ENCODE measurements at regions not wholly inside any gene's neighbourhood (a gene's known extent, or its start where the extent isn't known, plus 50 kb on each side); places are given as distances from the start of the nearest gene placed in this dataset.
A peak's percentile ranks its signal among the peaks of the same experiment; 100 is the strongest.

GRCh38 chr1:193697776-193698175, 511.4 kb upstream of the B3GALT2 start:
- no peaks in the 10 kb centered on the region for H3K9me3 ChIP-seq (ENCODE audit: low read length)
- no peaks in the 10 kb centered on the region for H3K36me3 Mint-ChIP-seq
- no peak for DNase-seq
- no peaks in the 10 kb centered on the region for H3K4me1 ChIP-seq (ENCODE audit: insufficient read depth, low read length)
- no peak overlapping the region for H3K4me3 ChIP-seq (ENCODE audit: low read length)
- H3K36me3 ChIP-seq (ENCODE audit: insufficient read depth, low read length): no peaks in the 10 kb centered on the region
- no peak overlapping the region for H3K27ac ChIP-seq (ENCODE audit: low read depth, low read length)
- POLR2A ChIA-PET: no interaction called here
- H3K27ac Mint-ChIP-seq: no peak overlapping the region
- no peak overlapping the region for H3K4me3 Mint-ChIP-seq
- CTCF ChIA-PET: no interaction called here
- H3K27me3 Mint-ChIP-seq: no peaks in the 10 kb centered on the region
- H3K9me3 Mint-ChIP-seq: no peaks in the 10 kb centered on the region
- H3K4me1 Mint-ChIP-seq: peaks cover 8 to 15% (median 15%) of the 10 kb centered on the region in 3 donors
- no peaks in the 10 kb centered on the region for H3K27me3 ChIP-seq (ENCODE audit: insufficient read depth, low read length, poor library complexity, severe bottlenecking)

DNA sequence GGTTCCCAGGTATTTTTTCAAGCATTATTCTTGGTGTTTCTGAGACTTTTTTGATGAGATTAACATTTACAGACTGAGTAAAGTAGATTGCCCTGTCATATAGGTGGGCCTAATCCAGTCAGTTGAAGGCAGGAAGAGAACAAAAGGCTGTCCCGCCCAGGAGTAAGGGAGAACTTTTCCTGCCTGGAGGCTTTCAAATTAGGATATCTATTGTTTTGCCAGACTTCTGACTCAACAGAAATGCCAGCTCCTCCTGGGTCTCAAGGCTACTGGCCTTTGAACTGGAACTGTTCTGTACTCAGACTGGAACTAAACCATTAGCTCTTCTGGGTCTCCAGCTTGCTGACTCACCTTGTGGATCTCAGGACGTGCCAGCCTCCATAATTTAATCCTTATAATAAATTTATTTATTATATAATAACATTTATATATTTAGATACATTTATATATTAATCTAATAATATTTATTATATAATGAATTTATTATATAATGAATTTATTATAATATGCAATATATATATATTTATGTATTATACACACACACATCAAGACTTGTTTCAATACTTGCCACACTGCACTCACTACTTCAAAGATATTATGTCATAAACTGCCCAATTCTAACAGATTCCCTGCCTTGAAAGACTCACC, 510.8 kb upstream of the B3GALT2 start:
- Histone ChIP-seq H3K4me3 (ENCODE audit: low read length) (no peak overlapping the region), H3K9me3 (ENCODE audit: low read length) (no peaks in the 10 kb centered on the region), H3K27ac (ENCODE audit: low read depth, low read length) (no peak overlapping the region), H3K36me3 (ENCODE audit: insufficient read depth, low read length) (no peaks in the 10 kb centered on the region), H3K27me3 (ENCODE audit: insufficient read depth, low read length, poor library complexity, severe bottlenecking) (no peaks in the 10 kb centered on the region), H3K4me1 (ENCODE audit: insufficient read depth, low read length) (no peaks in the 10 kb centered on the region)
- Mint-ChIP-seq H3K27ac (no peak overlapping the region), H3K4me1 (peaks cover 8 to 18% (median 14%) of the 10 kb centered on the region in 3 donors), H3K4me3 (no peak overlapping the region), H3K9me3 (no peaks in the 10 kb centered on the region), H3K27me3 (no peaks in the 10 kb centered on the region), H3K36me3 (peaks cover 0 to 3% (median 0%) of the 10 kb centered on the region in 3 donors)
- ChIA-PET POLR2A (no interaction called here), CTCF (no interaction called here)
- DNase-seq: no peak

- Histone ChIP-seq H3K9me3 (ENCODE audit: low read length) (no peaks in the 10 kb centered on the region), H3K4me1 (ENCODE audit: insufficient read depth, low read length) (no peaks in the 10 kb centered on the region), H3K36me3 (ENCODE audit: insufficient read depth, low read length) (no peaks in the 10 kb centered on the region), H3K4me3 (ENCODE audit: low read length) (no peak overlapping the region), H3K27ac (ENCODE audit: low read depth, low read length) (no peak overlapping the region), H3K27me3 (ENCODE audit: insufficient read depth, low read length, poor library complexity, severe bottlenecking) (no peaks in the 10 kb centered on the region)
- ChIA-PET POLR2A (no interaction called here), CTCF (no interaction called here)
- H3K4me3 Mint-ChIP-seq: no peak overlapping the region
- peaks cover 0 to 3% (median 0%) of the 10 kb centered on the region in 3 donors for H3K36me3 Mint-ChIP-seq
- no peak overlapping the region for H3K27ac Mint-ChIP-seq
- DNase-seq: no peak
- peaks cover 0 to 3% (median 0%) of the 10 kb centered on the region in 5 donors for H3K9me3 Mint-ChIP-seq
- H3K27me3 Mint-ChIP-seq: no peaks in the 10 kb centered on the region
- H3K4me1 Mint-ChIP-seq: peaks cover 0 to 3% (median 0%) of the 10 kb centered on the region in 3 donors
These were observed 508.3 kb upstream of the B3GALT2 start for GRCh38 chr1:193694741-193695140.

- no peaks in the 10 kb centered on the region for H3K4me1 Mint-ChIP-seq
- CTCF ChIA-PET: no interaction called here
These were observed 499.6 kb upstream of the B3GALT2 start for GRCh38 chr1:193685986-193686385.

GRCh38 chr1:193681422-193681821, 495.0 kb upstream of the B3GALT2 start:
- Histone ChIP-seq H3K4me3 (ENCODE audit: low read length) (no peak overlapping the region), H3K4me1 (ENCODE audit: insufficient read depth, low read length) (no peaks in the 10 kb centered on the region), H3K9me3 (ENCODE audit: low read length) (no peaks in the 10 kb centered on the region), H3K36me3 (ENCODE audit: insufficient read depth, low read length) (no peaks in the 10 kb centered on the region), H3K27me3 (ENCODE audit: insufficient read depth, low read length, poor library complexity, severe bottlenecking) (no peaks in the 10 kb centered on the region), H3K27ac (ENCODE audit: low read depth, low read length) (no peak overlapping the region)
- no peaks in the 10 kb centered on the region for H3K9me3 Mint-ChIP-seq
- H3K27ac Mint-ChIP-seq: no peak overlapping the region
- DNase-seq: no peak
- no peaks in the 10 kb centered on the region for H3K4me1 Mint-ChIP-seq
- POLR2A ChIA-PET: interaction anchor here (0.6 kb wide), 1 partner anchor 243 kb away, joined by 4 read pairs; no protein-coding TSS in a partner anchor
- CTCF ChIA-PET: interaction anchor here (1.0 to 1.1 kb wide), 2 partner anchors 13 to 143 kb away, joined by 3 read pairs; no protein-coding TSS in a partner anchor
- no peak overlapping the region for H3K4me3 Mint-ChIP-seq
- no peaks in the 10 kb centered on the region for H3K27me3 Mint-ChIP-seq
- peaks cover 0 to 16% (median 0%) of the 10 kb centered on the region in 3 donors for H3K36me3 Mint-ChIP-seq

More at GRCh38 chr1:193685986-193686385, 499.6 kb upstream of the B3GALT2 start:
- Histone ChIP-seq H3K27me3 (ENCODE audit: insufficient read depth, low read length, poor library complexity, severe bottlenecking) (no peaks in the 10 kb centered on the region), H3K36me3 (ENCODE audit: insufficient read depth, low read length) (no peaks in the 10 kb centered on the region), H3K4me3 (ENCODE audit: low read length) (no peak overlapping the region), H3K9me3 (ENCODE audit: low read length) (no peaks in the 10 kb centered on the region), H3K4me1 (ENCODE audit: insufficient read depth, low read length) (no peaks in the 10 kb centered on the region), H3K27ac (ENCODE audit: low read depth, low read length) (no peak overlapping the region)
- Mint-ChIP-seq H3K36me3 (peaks cover 0 to 14% (median 0%) of the 10 kb centered on the region in 3 donors), H3K27me3 (no peaks in the 10 kb centered on the region), H3K27ac (no peak overlapping the region), H3K4me3 (no peak overlapping the region), H3K9me3 (peaks cover 0 to 5% (median 0%) of the 10 kb centered on the region in 5 donors)
- POLR2A ChIA-PET: no interaction called here
- no peak for DNase-seq

DNA sequence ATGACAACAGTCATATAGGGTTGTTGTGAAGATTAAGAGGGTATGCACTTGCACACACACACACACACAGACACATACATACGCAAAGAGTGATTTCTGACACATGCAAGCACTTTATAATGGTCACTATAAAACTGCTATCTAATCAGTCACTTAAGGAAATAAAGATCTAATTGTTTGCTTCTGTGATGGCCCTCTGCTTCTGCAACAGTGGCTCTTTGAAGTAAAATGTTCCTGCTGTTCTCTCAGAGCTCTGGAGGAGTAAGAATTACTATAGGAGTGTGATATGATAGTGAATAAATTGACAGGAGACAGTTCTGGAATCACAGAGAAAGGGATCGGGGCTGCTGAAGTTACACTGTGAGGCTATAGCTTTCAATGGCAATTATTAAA, 494.5 kb upstream of the B3GALT2 start:
- H3K9me3 Mint-ChIP-seq: no peaks in the 10 kb centered on the region
- H3K4me1 ChIP-seq (ENCODE audit: insufficient read depth, low read length): no peaks in the 10 kb centered on the region
- no peak overlapping the region for H3K4me3 ChIP-seq (ENCODE audit: low read length)
- H3K4me3 Mint-ChIP-seq: no peak overlapping the region
- peak overlapping the region in 1 of 8 donors; percentile 41 for H3K27ac Mint-ChIP-seq
- no peaks in the 10 kb centered on the region for H3K27me3 Mint-ChIP-seq
- no peaks in the 10 kb centered on the region for H3K27me3 ChIP-seq (ENCODE audit: insufficient read depth, low read length, poor library complexity, severe bottlenecking)
- no peaks in the 10 kb centered on the region for H3K9me3 ChIP-seq (ENCODE audit: low read length)
- H3K36me3 Mint-ChIP-seq: peaks cover 0 to 16% (median 0%) of the 10 kb centered on the region in 3 donors
- ChIA-PET CTCF (interaction anchor here (1.1 kb wide), 1 partner anchor 143 kb away, joined by 3 read pairs; no protein-coding TSS in a partner anchor), POLR2A (interaction anchor here (0.6 kb wide), 1 partner anchor 242 kb away, joined by 4 read pairs; no protein-coding TSS in a partner anchor)
- H3K4me1 Mint-ChIP-seq: no peaks in the 10 kb centered on the region
- no peak for DNase-seq
- no peaks in the 10 kb centered on the region for H3K36me3 ChIP-seq (ENCODE audit: insufficient read depth, low read length)
- H3K27ac ChIP-seq (ENCODE audit: low read depth, low read length): no peak overlapping the region

GRCh38 chr1:193680247-193680923, 494.0 kb upstream of the B3GALT2 start:
- POLR2A ChIA-PET: no interaction called here

DNA sequence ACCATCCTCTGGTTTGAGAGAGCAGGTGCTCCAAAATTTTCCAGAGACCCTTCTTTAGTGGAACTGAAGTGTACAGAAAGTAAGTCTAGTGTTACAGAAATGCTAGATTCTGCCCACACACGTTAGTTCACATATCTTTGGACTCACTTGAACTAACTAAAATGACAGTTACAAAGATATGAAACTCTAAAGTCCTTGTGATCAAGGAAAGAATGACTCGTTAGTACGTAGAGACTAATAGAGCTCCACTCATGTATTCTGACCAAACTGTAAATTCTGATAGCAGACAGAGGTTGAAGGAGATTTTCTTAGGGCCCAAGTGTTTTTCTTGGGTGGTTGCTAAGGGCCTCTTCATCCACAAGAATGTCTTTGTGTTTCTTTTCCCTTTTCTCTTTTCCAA, 491.5 kb upstream of the B3GALT2 start:
- ChIA-PET CTCF (no interaction called here), POLR2A (no interaction called here)
- H3K9me3 ChIP-seq (ENCODE audit: low read length): no peaks in the 10 kb centered on the region
- DNase-seq: no peak
- no peaks in the 10 kb centered on the region for H3K4me1 ChIP-seq (ENCODE audit: insufficient read depth, low read length)
- Mint-ChIP-seq H3K27me3 (no peaks in the 10 kb centered on the region), H3K4me3 (no peak overlapping the region), H3K27ac (peak overlapping the region in 1 of 8 donors; percentile 64), H3K9me3 (peaks cover 0 to 5% (median 0%) of the 10 kb centered on the region in 5 donors), H3K36me3 (peaks cover 0 to 28% (median 0%) of the 10 kb centered on the region in 3 donors), H3K4me1 (peaks cover 0 to 5% (median 2%) of the 10 kb centered on the region in 3 donors)
- H3K4me3 ChIP-seq (ENCODE audit: low read length): no peak overlapping the region
- no peak overlapping the region for H3K27ac ChIP-seq (ENCODE audit: low read depth, low read length)
- no peaks in the 10 kb centered on the region for H3K27me3 ChIP-seq (ENCODE audit: insufficient read depth, low read length, poor library complexity, severe bottlenecking)
- H3K36me3 ChIP-seq (ENCODE audit: insufficient read depth, low read length): no peaks in the 10 kb centered on the region

More at GRCh38 chr1:193680247-193680923, 494.0 kb upstream of the B3GALT2 start:
- Histone ChIP-seq H3K4me1 (ENCODE audit: insufficient read depth, low read length) (no peaks in the 10 kb centered on the region), H3K4me3 (ENCODE audit: low read length) (no peak overlapping the region), H3K9me3 (ENCODE audit: low read length) (no peaks in the 10 kb centered on the region), H3K27ac (ENCODE audit: low read depth, low read length) (no peak overlapping the region), H3K27me3 (ENCODE audit: insufficient read depth, low read length, poor library complexity, severe bottlenecking) (no peaks in the 10 kb centered on the region), H3K36me3 (ENCODE audit: insufficient read depth, low read length) (no peaks in the 10 kb centered on the region)
- CTCF ChIA-PET: no interaction called here
- H3K27ac Mint-ChIP-seq: peak overlapping the region in 1 of 8 donors; percentile 41
- H3K4me3 Mint-ChIP-seq: no peak overlapping the region
- no peaks in the 10 kb centered on the region for H3K4me1 Mint-ChIP-seq
- DNase-seq: no peak
- peaks cover 0 to 16% (median 0%) of the 10 kb centered on the region in 3 donors for H3K36me3 Mint-ChIP-seq
- no peaks in the 10 kb centered on the region for H3K27me3 Mint-ChIP-seq
- no peaks in the 10 kb centered on the region for H3K9me3 Mint-ChIP-seq
